Activated CD8-positive, alpha-beta memory T cell treated with anti-CD3 and anti-CD28 coated beads, Interleukin-2, amount 50 U/mL, for 48 hours (primary cell): ENCODE measurements at regions not wholly inside any gene's neighbourhood (a gene's known extent, or its start where the extent isn't known, plus 50 kb on each side); places are given as distances from the start of the nearest gene placed in this dataset.

Source experiments
- DNase-seq: peaks from one replicate; pipeline ENCODE4 v3.0.0-alpha.2; 2020

DNA sequence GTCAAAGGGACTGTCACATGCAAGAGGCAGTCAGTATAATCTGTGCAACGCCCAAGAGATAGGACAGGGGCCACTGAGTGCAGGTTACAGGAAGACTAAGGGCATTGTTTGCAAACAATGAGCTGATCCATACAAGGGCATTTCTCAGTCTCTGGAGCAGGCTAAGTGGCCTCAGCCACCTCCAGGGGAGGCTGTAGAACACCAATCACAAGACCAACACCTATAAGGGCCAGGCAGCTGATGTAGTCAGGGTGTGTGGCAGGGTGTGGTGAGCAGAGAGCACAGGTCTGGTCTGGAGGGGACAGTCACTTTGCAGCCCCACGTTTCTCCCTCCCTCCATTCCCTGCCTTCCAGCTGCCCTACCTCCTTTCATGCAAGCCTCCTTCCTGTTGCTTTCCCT is 83.2 kb upstream of the ADRA1B start:
- DNase-seq, result no peak

- no peak for DNase-seq
Measured at GRCh38 chr5:159833846-159834245, 82.4 kb upstream of the ADRA1B start.

DNA sequence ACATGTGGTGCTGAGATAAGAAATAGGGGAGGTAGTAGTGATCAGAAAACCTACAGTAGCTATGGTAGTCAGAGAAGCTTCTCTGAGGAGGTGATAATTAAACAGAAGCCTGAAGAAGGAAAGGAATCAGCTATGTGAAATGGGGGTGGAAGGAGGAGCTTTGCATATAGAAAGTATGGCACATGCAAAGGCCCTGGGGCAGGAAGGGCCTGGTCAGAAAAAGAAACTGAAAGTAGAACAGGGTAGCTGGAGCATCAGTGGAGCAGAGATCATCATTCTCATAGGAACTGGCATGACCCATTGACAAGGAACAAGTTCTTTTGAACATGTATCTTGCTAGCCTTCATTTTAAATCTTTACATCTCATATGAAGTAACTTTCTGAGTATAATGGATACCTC is 80.7 kb upstream of the ADRA1B start:
- no peak for DNase-seq

GRCh38 chr5:159836691-159837090 is 79.6 kb upstream of the ADRA1B start:
- no peak for DNase-seq

DNA sequence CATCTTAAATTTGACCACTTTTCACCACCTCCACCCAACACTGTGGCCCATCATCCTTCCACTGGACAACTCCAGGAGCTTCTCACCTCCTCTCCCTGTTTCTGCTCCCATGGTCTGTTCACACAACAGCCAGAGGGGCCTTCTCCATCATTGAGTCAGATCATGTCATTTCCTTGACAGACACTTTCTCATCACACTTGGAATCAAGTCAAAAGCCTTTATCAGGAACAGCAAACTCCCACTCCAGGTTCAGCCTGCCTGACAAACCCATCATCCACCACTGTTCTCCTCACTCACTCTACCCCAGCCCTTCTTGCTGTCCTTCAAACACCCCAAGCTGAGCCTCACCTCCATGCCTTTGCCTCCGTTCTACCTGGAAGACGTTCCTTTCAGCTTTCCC is 78.4 kb upstream of the ADRA1B start:
- DNase-seq, result no peak

- DNase-seq, result no peak
Measured at GRCh38 chr5:159838551-159839222, 77.6 kb upstream of the ADRA1B start.

DNA sequence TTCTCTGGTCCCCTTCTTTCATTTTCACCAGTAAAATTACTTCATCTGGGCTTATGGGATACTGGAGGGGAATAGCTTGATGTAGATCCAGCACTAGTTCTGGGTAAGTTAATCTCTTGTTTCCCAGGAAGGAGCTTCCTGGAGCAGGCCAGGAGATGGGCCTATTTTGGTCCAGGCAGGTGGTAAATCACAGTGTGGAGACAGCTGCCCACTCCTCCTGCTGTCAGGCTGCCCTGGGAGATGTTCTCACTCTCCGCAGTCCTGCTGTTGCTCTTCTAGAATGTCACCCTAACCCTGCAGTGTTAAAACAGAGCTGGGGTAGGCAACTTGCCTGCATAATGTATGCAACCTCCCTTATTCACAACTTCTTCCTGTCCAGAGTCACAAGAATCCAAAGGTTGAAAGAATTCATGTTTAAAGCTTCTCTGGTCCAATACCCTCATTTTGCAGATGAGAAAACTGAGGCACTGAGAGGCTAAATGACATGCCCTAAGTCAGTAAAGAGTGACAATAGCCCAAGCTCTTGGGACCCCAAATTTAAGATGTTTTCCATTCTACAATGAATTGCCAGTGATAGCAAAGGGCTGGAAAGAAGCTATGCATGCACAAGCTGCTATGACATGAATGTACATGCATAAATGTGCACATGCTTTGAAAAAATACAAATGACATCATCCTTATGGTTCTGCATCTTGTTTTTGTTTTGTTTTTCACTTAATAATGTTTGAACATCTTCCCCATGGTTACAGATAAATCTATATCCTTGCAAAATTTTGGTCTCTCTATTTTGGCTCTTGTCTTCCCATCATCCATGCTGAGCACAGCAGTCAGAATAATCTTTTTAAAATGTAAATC is 71.8 kb upstream of the ADRA1B start:
- DNase-seq, result no peak

DNA sequence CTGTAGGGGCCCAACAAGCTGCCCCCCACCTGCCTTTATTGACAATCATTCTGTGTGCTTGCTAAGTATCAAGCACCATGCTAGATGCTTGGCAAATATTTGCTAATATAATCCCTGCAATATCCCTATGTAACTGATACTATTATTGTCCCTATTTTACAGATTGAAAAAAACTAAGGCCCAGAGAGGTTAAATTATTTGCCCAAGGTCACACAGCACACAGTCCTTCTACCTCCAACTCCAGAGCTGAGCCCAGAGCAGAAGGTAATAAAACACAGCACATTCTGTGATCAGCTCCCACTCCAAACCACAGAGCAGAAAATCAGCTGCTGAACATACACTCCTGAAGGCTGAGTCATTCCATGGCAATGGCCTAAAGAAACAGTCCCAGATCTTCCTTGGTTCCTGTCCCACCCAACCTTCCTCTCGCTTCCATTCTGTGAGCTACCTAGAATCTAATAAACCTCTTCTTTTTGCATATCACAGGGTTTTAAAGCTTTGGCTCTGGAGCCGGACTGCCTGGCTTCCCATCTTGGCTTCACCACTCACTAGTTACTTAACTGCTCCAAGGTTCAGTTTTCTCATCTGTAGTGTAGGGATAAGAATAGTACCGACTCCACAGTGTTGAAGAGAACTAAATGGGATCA is 66.7 kb upstream of the ADRA1B start:
- no peak for DNase-seq

DNA sequence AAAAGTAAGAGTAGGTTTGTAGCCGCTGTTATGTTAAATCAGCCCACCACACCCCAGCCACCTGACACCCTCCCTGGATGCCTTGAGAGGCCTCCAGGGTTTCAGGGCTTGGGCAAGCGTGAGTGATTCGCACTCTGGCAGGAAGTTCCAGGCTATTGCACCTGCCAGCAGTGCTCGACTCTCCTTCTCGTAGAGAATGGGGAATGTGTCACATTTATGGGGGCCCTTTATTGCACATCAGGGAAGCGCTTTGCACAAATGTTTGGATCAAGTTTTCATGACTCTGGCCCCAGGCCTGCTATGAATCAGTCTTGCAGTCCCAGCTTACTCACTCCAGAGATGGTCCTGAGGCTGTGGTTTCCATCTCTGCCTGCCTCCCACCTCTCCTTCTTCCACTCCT is 66.1 kb upstream of the ADRA1B start:
- DNase-seq, result no peak

GRCh38 chr5:159851053-159851452 is 65.2 kb upstream of the ADRA1B start:
- DNase-seq, result no peak

- DNase-seq, result no peak
Measured at GRCh38 chr5:159854916-159855315, 61.4 kb upstream of the ADRA1B start.

- DNase-seq, result no peak
Measured at GRCh38 chr5:159855476-159856191, 60.6 kb upstream of the ADRA1B start.

DNA sequence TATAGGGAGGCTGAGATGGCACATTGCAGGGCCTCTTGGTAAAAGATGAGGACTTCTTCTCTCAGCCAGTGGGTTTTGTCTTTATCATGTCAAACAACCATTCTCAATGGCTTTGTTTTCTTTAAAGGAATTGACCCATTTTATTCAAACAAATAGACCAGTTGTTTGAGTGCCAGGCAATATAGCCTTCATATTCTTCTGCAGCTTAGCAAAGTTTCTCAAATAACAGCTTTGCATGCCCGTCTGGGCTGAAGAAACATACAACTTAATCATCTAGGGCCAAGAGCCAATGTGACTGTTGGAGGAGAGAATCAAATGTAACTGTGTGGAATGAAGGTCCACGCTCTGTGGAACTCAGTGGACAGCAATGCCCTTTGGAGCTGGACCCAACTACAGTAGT is 57.4 kb upstream of the ADRA1B start:
- no peak for DNase-seq

- DNase-seq, result no peak
Measured at GRCh38 chr5:159861086-159861485, 55.2 kb upstream of the ADRA1B start.

DNA sequence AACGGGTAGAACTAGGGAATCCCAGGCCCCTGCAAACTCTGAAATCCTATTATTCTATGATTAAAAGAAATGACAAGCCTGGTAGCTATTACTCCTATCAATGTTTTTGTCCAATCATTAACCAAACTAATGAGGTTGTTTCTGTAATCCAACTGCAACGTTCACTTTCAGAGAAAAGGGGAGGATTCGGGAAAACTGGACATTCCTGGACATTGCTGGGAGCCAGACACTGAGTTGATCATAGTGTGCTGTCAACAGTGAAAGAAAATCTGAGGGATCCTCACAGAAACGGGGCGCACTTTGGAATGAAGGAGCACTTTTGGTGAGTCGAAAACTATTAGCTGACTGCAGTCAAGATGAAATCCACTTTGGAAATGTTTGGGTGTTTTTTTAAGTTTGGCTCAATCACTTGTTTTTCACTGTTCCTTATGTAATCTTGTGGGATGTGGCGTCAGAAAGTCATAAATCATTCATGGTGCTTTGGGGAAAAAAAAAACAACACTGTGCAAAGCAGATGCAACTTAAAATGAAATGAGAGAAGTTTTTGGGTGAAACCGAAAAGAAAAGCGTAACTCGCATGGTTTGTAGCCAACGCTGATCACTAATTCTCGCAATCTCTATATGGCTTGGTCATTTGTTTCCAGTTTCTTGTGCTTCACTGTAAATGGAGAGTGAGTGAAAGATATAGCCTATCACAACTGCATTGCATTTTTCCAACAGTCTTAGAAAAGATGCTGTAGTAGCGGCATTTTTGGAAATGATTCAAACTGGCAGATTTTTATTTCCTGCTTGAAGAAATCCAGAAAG is 51.2 kb upstream of the ADRA1B start:
- DNase-seq, result no peak

DNA sequence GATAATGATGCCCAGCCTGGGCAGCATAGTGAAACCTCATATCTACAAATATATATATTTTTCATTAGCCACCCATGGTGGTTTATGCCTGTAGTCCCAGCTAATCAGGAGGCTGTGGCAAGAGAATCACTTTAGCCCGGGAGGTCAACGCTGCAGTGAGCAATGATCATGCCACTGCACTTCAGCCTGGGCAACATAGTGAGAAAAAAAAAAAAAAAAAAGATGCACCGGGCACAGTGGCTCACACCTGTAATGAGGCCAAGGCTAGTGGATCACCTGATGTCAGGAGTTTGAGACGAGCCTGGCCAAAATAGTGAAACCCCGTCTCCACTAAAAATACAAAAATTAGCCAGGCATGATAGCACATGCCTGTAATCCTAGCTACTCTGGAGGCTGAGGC is 50.2 kb upstream of the ADRA1B start:
- DNase-seq, result no peak
